ENCODE measurements at regions not wholly inside any gene's neighbourhood (a gene's known extent, or its start where the extent isn't known, plus 50 kb on each side); places are given as distances from the start of the nearest gene placed in this dataset.
A peak's percentile ranks its signal among the peaks of the same experiment; 100 is the strongest.

- Histone ChIP-seq H3K36me3 (ENCODE audit: low read depth) (no peaks in the 10 kb centered on the region), H3K4me3 (ENCODE audit: severe bottlenecking) (no peak overlapping the region), H3K27me3 (ENCODE audit: insufficient read depth, poor library complexity, severe bottlenecking) (no peaks in the 10 kb centered on the region), H3K9me3 (ENCODE audit: severe bottlenecking) (no peaks in the 10 kb centered on the region), H3K4me1 (ENCODE audit: insufficient read depth, poor library complexity, severe bottlenecking) (no peaks in the 10 kb centered on the region), H3K27ac (ENCODE audit: poor library complexity, severe bottlenecking) (no peak overlapping the region)
- TF ChIP-seq, protein P1, sequence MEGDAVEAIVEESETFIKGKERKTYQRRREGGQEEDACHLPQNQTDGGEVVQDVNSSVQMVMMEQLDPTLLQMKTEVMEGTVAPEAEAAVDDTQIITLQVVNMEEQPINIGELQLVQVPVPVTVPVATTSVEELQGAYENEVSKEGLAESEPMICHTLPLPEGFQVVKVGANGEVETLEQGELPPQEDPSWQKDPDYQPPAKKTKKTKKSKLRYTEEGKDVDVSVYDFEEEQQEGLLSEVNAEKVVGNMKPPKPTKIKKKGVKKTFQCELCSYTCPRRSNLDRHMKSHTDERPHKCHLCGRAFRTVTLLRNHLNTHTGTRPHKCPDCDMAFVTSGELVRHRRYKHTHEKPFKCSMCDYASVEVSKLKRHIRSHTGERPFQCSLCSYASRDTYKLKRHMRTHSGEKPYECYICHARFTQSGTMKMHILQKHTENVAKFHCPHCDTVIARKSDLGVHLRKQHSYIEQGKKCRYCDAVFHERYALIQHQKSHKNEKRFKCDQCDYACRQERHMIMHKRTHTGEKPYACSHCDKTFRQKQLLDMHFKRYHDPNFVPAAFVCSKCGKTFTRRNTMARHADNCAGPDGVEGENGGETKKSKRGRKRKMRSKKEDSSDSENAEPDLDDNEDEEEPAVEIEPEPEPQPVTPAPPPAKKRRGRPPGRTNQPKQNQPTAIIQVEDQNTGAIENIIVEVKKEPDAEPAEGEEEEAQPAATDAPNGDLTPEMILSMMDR (IDR thresholded peaks at IDR 0.05; ENCODE audit: poor library complexity, severe bottlenecking), result no peak
- ATAC-seq (ENCODE audit: low read depth) (no peak), DNase-seq (ENCODE audit: low spot score) (no peak)
Measured at GRCh38 chr7:15905251-15906040, 219.0 kb upstream of the MEOX2 start.

GRCh38 chr7:15891151-15891881, 204.8 kb upstream of the MEOX2 start:
- no peak overlapping the region for H3K27ac ChIP-seq (ENCODE audit: poor library complexity, severe bottlenecking)
- DNase-seq (ENCODE audit: low spot score), result no peak
- no peak overlapping the region for H3K4me3 ChIP-seq (ENCODE audit: severe bottlenecking)
- H3K36me3 ChIP-seq (ENCODE audit: low read depth), result no peaks in the 10 kb centered on the region
- ATAC-seq (ENCODE audit: low read depth), result 0 out of 3 replicates have a peak, but pooled peaks have one; percentile 33
- TF ChIP-seq, protein P1 (IDR thresholded peaks at IDR 0.05; ENCODE audit: poor library complexity, severe bottlenecking), result no peak
- no peaks in the 10 kb centered on the region for H3K27me3 ChIP-seq (ENCODE audit: insufficient read depth, poor library complexity, severe bottlenecking)
- H3K4me1 ChIP-seq (ENCODE audit: insufficient read depth, poor library complexity, severe bottlenecking), result no peaks in the 10 kb centered on the region
- H3K9me3 ChIP-seq (ENCODE audit: severe bottlenecking), result no peaks in the 10 kb centered on the region

GRCh38 chr7:15889507-15889906, 203.0 kb upstream of the MEOX2 start:
- no peaks in the 10 kb centered on the region for H3K9me3 ChIP-seq (ENCODE audit: severe bottlenecking)
- H3K36me3 ChIP-seq (ENCODE audit: low read depth), result no peaks in the 10 kb centered on the region
- TF ChIP-seq, protein P1 (IDR thresholded peaks at IDR 0.05; ENCODE audit: poor library complexity, severe bottlenecking), result peak; percentile 7
- ATAC-seq (ENCODE audit: low read depth) (0 out of 3 replicates have a peak, but pooled peaks have one; percentile 51), DNase-seq (ENCODE audit: low spot score) (no peak)
- no peaks in the 10 kb centered on the region for H3K27me3 ChIP-seq (ENCODE audit: insufficient read depth, poor library complexity, severe bottlenecking)
- H3K4me1 ChIP-seq (ENCODE audit: insufficient read depth, poor library complexity, severe bottlenecking), result no peaks in the 10 kb centered on the region
- no peak overlapping the region for H3K4me3 ChIP-seq (ENCODE audit: severe bottlenecking)
- no peak overlapping the region for H3K27ac ChIP-seq (ENCODE audit: poor library complexity, severe bottlenecking)

DNA sequence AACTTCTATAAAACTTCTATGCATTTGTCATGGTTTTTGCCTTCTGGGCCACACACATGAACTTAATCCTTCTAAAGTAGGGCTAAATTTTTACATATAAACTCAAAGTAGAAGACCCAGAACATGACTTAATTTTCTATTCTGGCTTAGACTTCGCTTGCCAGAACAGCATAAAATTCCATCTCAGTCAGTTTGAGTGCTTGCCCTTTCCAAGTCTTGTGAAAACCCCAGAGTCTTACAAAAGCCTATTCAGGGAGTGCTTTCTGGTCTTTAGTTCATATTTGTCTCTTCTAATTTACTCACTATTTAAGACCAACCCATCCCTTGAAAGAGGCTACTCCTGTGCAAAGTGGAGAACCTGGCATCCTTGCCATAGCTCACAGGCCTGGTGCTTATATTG, 201.6 kb upstream of the MEOX2 start:
- no peak for ATAC-seq (ENCODE audit: low read depth)
- H3K27ac ChIP-seq (ENCODE audit: poor library complexity, severe bottlenecking), result no peak overlapping the region
- DNase-seq (ENCODE audit: low spot score), result no peak
- H3K9me3 ChIP-seq (ENCODE audit: severe bottlenecking), result no peaks in the 10 kb centered on the region
- no peaks in the 10 kb centered on the region for H3K4me1 ChIP-seq (ENCODE audit: insufficient read depth, poor library complexity, severe bottlenecking)
- TF ChIP-seq, protein P1 (IDR thresholded peaks at IDR 0.05; ENCODE audit: poor library complexity, severe bottlenecking), result no peak
- no peaks in the 10 kb centered on the region for H3K36me3 ChIP-seq (ENCODE audit: low read depth)
- no peaks in the 10 kb centered on the region for H3K27me3 ChIP-seq (ENCODE audit: insufficient read depth, poor library complexity, severe bottlenecking)
- no peak overlapping the region for H3K4me3 ChIP-seq (ENCODE audit: severe bottlenecking)
